WTC11 (cell line): ENCODE measurements at regions not wholly inside any gene's neighbourhood (a gene's known extent, or its start where the extent isn't known, plus 50 kb on each side); places are given as distances from the start of the nearest gene placed in this dataset.

Experiments used
- ATAC-seq: fragments of 200-7000 bp; cut with Tn5 transposase; 2 replicates; pipeline ENCODE4 v1.10.0; 2021; ENCODE audit warnings: mild to moderate bottlenecking, moderate library complexity
- CTCF ChIA-PET: fragments of 300-600 bp; sonication (Branson Sonifier 250); formaldehyde crosslinking; loops from one replicate; lab custom pipeline; 2021; ENCODE audit warnings: antibody characterized with exemption; lab: Charles Lee
- POLR2A ChIA-PET: fragments of 350-600 bp; sonication (Branson Sonifier 250); formaldehyde crosslinking; loops from one replicate; lab custom pipeline; 2021; ENCODE audit warnings: antibody characterized with exemption; lab: Charles Lee
- DNase-seq: peaks from one replicate; pipeline ENCODE4 v3.0.0; 2021; ENCODE audit warnings: low spot score
- H3K27ac Mint-ChIP-seq: 2 replicates; pipeline ENCODE4 v1.8.0; 2021; ENCODE audit warnings: mixed read lengths
- H3K27me3 Mint-ChIP-seq: 2 replicates; pipeline ENCODE4 v1.8.0; 2021; ENCODE audit warnings: low read depth, mild to moderate bottlenecking, moderate library complexity, mixed read lengths
- H3K36me3 Mint-ChIP-seq: 2 replicates; pipeline ENCODE4 v1.8.0; 2021; ENCODE audit warnings: mixed read lengths
- H3K4me1 Mint-ChIP-seq: 2 replicates; pipeline ENCODE4 v1.8.0; 2022; ENCODE audit warnings: mixed read lengths
- H3K4me3 Mint-ChIP-seq: 2 replicates; pipeline ENCODE4 v1.8.0; 2021; ENCODE audit warnings: mild to moderate bottlenecking, moderate library complexity, mixed read lengths
- H3K9me3 Mint-ChIP-seq: 2 replicates; pipeline ENCODE4 v1.8.0; 2021; ENCODE audit warnings: mixed read lengths
- ATF1 ChIP-seq: sonication (generic); formaldehyde crosslinking; IDR thresholded peaks from 2 replicates; pipeline ENCODE4 v1.8.1; 2023; ENCODE audit warnings: mild to moderate bottlenecking, moderate library complexity, missing genetic modification reagents
- CBFB ChIP-seq: sonication (generic); formaldehyde crosslinking; IDR thresholded peaks from 2 replicates; pipeline ENCODE4 v1.8.1; 2022; ENCODE audit warnings: mild to moderate bottlenecking, low read depth, missing genetic modification reagents
- CREM ChIP-seq: sonication (generic); formaldehyde crosslinking; IDR thresholded peaks from 2 replicates; pipeline ENCODE4 v1.8.1; 2022; ENCODE audit warnings: mild to moderate bottlenecking, missing genetic modification reagents, moderate library complexity
- HMGA2 ChIP-seq: fragments of 250-450 bp; sonication (Bioruptor Pico); IDR thresholded peaks from 2 replicates; pipeline ENCODE4 v1.4.0; 2021; ENCODE audit warnings: mild to moderate bottlenecking, moderate library complexity
- MXD4 ChIP-seq: fragments of 250-450 bp; sonication (Bioruptor Pico); IDR thresholded peaks from 2 replicates; pipeline ENCODE4 v1.8.0; 2021; ENCODE audit warnings: mild to moderate bottlenecking, moderate library complexity, borderline replicate concordance
- MYBL2 ChIP-seq: sonication (generic); formaldehyde crosslinking; IDR thresholded peaks from 2 replicates; pipeline ENCODE4 v1.8.1; 2023; ENCODE audit warnings: mild to moderate bottlenecking, moderate library complexity, missing genetic modification reagents
- SOX15 ChIP-seq: fragments of 250-450 bp; sonication (Bioruptor Pico); IDR thresholded peaks from 2 replicates; pipeline ENCODE4 v1.9.0; 2021; ENCODE audit warnings: mild to moderate bottlenecking
- SP1 ChIP-seq: sonication (generic); formaldehyde crosslinking; conservative IDR thresholded peaks from 2 replicates; pipeline ENCODE4 v1.8.1; 2022; ENCODE audit warnings: missing genetic modification reagents
- ZNF138 ChIP-seq: sonication (generic); formaldehyde crosslinking; conservative IDR thresholded peaks from 2 replicates; pipeline ENCODE4 v1.8.1; 2022; ENCODE audit warnings: mild to moderate bottlenecking, moderate library complexity, missing genetic modification reagents
- ZNF232 ChIP-seq: sonication (generic); formaldehyde crosslinking; IDR thresholded peaks from 2 replicates; pipeline ENCODE4 v1.8.0; 2022; ENCODE audit warnings: mild to moderate bottlenecking, missing genetic modification reagents
- TF ChIP-seq, protein P1 (sequence below): sonication (generic); formaldehyde crosslinking; IDR thresholded peaks from 2 replicates; pipeline ENCODE4 v1.8.0; 2022; ENCODE audit warnings: mild to moderate bottlenecking, missing genetic modification reagents
- TF ChIP-seq, protein P2 (sequence below): sonication (generic); formaldehyde crosslinking; IDR thresholded peaks from 2 replicates; pipeline ENCODE4 v1.8.0; 2022; ENCODE audit warnings: mild to moderate bottlenecking, missing genetic modification reagents
- TF ChIP-seq, protein P3 (sequence below): fragments of 250-450 bp; sonication (Bioruptor Pico); IDR thresholded peaks from 2 replicates; pipeline ENCODE4 v1.9.0; 2021; ENCODE audit warnings: mild to moderate bottlenecking
- TF ChIP-seq, protein P4 (sequence below): sonication (generic); formaldehyde crosslinking; IDR thresholded peaks from 2 replicates; pipeline ENCODE4 v1.8.1; 2022; ENCODE audit warnings: low read depth, mild to moderate bottlenecking, moderate library complexity, missing genetic modification reagents, borderline replicate concordance
- TF ChIP-seq, protein P5 (sequence below): sonication (generic); formaldehyde crosslinking; IDR thresholded peaks from 2 replicates; pipeline ENCODE4 v1.8.1; 2023; ENCODE audit warnings: mild to moderate bottlenecking, moderate library complexity, missing genetic modification reagents
- TF ChIP-seq, protein P6 (sequence below): fragments of 250-450 bp; sonication (Bioruptor Pico); IDR thresholded peaks from 2 replicates; pipeline ENCODE4 v1.9.0; 2021; ENCODE audit warnings: mild to moderate bottlenecking, borderline replicate concordance
- TF ChIP-seq, protein P7 (sequence below): sonication (generic); formaldehyde crosslinking; IDR thresholded peaks from 2 replicates; pipeline ENCODE4 v1.8.0; 2023; ENCODE audit warnings: mild to moderate bottlenecking, missing genetic modification reagents

DNA sequence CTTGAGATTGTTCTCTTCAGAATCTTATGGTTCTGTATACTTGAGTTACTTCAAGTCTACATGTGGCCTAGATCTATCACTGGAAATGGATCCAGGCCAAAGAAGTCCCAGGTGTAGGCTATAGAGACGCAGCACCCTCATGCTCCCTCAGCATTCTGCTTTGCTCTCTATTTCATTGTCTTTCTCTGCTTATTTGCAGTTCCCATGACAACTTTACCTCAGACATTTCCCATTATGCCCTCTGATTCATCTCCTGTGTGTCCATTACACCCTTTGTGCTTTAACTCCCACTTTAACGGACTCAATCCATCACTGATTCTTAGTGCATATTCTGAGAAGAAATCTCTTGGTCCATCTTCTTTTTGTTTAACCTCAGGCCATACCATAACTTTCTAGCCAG is 236.9 kb upstream of the NRIP1 start (continued):
- TF ChIP-seq MYBL2 (CRISPR knock-in tag) = no peak

DNA sequence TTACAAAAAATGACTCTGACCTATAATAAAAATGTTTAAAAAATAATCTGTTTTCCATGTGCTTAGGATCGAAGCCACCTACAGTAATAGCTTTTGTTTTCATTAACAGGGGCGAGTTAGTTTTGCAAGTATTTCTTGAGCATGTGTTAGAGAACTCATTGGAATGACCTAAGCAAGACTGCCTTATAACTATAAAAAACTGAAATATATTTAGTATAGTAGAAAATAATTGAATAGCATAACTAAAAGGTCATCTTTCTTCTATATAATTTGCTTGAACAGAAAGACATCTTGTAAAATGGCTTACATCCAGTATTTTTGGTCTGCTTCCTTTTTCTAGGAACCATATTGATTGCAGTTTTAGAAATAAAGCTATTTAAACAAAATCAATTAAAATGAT is 241.5 kb upstream of the NRIP1 start:
- CTCF ChIA-PET = no interaction called here
- no peaks in the 10 kb centered on the region; the same call in 1 of the 2 replicates for H3K27me3 Mint-ChIP-seq
- no peak for ATAC-seq

DNA sequence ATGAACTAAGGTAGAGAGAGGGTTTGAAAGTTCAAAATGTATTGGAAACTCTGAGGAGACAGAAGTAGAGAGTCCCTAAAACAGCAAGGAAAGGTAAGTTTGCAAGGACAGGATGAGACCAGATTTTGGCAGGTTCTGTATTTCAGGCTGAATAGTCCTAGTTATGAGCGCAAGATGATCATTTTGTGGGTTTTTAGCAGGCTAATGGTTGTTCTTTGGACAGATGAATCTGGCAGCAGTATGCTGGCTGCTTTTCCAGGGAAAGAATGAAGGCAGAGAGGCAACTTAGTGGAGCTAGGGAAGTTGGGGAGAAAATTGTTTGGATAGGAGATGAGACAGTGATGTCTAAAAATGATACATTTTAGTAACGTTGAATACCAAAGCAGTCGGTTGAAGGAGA is 243.5 kb upstream of the NRIP1 start:
- no peak overlapping the region for H3K27ac Mint-ChIP-seq
- TF ChIP-seq MXD4 = no peak
- TF ChIP-seq, protein P1, sequence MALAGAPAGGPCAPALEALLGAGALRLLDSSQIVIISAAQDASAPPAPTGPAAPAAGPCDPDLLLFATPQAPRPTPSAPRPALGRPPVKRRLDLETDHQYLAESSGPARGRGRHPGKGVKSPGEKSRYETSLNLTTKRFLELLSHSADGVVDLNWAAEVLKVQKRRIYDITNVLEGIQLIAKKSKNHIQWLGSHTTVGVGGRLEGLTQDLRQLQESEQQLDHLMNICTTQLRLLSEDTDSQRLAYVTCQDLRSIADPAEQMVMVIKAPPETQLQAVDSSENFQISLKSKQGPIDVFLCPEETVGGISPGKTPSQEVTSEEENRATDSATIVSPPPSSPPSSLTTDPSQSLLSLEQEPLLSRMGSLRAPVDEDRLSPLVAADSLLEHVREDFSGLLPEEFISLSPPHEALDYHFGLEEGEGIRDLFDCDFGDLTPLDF (CRISPR knock-in tag) = no peak
- no peak for TF ChIP-seq SOX15 (CRISPR knock-in tag)
- TF ChIP-seq, protein P2, sequence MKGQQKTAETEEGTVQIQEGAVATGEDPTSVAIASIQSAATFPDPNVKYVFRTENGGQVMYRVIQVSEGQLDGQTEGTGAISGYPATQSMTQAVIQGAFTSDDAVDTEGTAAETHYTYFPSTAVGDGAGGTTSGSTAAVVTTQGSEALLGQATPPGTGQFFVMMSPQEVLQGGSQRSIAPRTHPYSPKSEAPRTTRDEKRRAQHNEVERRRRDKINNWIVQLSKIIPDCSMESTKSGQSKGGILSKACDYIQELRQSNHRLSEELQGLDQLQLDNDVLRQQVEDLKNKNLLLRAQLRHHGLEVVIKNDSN (CRISPR knock-in tag) = no peak
- TF ChIP-seq, protein P3, sequence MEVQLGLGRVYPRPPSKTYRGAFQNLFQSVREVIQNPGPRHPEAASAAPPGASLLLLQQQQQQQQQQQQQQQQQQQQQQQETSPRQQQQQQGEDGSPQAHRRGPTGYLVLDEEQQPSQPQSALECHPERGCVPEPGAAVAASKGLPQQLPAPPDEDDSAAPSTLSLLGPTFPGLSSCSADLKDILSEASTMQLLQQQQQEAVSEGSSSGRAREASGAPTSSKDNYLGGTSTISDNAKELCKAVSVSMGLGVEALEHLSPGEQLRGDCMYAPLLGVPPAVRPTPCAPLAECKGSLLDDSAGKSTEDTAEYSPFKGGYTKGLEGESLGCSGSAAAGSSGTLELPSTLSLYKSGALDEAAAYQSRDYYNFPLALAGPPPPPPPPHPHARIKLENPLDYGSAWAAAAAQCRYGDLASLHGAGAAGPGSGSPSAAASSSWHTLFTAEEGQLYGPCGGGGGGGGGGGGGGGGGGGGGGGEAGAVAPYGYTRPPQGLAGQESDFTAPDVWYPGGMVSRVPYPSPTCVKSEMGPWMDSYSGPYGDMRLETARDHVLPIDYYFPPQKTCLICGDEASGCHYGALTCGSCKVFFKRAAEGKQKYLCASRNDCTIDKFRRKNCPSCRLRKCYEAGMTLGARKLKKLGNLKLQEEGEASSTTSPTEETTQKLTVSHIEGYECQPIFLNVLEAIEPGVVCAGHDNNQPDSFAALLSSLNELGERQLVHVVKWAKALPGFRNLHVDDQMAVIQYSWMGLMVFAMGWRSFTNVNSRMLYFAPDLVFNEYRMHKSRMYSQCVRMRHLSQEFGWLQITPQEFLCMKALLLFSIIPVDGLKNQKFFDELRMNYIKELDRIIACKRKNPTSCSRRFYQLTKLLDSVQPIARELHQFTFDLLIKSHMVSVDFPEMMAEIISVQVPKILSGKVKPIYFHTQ = no peak
- TF ChIP-seq, protein P4, sequence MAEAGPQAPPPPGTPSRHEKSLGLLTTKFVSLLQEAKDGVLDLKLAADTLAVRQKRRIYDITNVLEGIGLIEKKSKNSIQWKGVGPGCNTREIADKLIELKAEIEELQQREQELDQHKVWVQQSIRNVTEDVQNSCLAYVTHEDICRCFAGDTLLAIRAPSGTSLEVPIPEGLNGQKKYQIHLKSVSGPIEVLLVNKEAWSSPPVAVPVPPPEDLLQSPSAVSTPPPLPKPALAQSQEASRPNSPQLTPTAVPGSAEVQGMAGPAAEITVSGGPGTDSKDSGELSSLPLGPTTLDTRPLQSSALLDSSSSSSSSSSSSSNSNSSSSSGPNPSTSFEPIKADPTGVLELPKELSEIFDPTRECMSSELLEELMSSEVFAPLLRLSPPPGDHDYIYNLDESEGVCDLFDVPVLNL (CRISPR knock-in tag) = no peak
- no peak for TF ChIP-seq MYBL2 (CRISPR knock-in tag)
- no peak for TF ChIP-seq SP1 (CRISPR knock-in tag)

More for the DNA sequence above, 241.5 kb upstream of the NRIP1 start:
- TF ChIP-seq ZNF138 (CRISPR knock-in tag) (no peak), ATF1 (CRISPR knock-in tag) (no peak), CBFB (CRISPR knock-in tag) (no peak), HMGA2 (CRISPR knock-in tag) (no peak), CREM (CRISPR knock-in tag) (no peak), SOX15 (CRISPR knock-in tag) (no peak), ZNF232 (CRISPR knock-in tag) (no peak)
- TF ChIP-seq, protein P5, sequence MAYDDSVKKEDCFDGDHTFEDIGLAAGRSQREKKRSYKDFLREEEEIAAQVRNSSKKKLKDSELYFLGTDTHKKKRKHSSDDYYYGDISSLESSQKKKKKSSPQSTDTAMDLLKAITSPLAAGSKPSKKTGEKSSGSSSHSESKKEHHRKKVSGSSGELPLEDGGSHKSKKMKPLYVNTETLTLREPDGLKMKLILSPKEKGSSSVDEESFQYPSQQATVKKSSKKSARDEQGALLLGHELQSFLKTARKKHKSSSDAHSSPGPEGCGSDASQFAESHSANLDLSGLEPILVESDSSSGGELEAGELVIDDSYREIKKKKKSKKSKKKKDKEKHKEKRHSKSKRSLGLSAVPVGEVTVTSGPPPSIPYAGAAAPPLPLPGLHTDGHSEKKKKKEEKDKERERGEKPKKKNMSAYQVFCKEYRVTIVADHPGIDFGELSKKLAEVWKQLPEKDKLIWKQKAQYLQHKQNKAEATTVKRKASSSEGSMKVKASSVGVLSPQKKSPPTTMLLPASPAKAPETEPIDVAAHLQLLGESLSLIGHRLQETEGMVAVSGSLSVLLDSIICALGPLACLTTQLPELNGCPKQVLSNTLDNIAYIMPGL (CRISPR knock-in tag) = no peak
- TF ChIP-seq, protein P6, sequence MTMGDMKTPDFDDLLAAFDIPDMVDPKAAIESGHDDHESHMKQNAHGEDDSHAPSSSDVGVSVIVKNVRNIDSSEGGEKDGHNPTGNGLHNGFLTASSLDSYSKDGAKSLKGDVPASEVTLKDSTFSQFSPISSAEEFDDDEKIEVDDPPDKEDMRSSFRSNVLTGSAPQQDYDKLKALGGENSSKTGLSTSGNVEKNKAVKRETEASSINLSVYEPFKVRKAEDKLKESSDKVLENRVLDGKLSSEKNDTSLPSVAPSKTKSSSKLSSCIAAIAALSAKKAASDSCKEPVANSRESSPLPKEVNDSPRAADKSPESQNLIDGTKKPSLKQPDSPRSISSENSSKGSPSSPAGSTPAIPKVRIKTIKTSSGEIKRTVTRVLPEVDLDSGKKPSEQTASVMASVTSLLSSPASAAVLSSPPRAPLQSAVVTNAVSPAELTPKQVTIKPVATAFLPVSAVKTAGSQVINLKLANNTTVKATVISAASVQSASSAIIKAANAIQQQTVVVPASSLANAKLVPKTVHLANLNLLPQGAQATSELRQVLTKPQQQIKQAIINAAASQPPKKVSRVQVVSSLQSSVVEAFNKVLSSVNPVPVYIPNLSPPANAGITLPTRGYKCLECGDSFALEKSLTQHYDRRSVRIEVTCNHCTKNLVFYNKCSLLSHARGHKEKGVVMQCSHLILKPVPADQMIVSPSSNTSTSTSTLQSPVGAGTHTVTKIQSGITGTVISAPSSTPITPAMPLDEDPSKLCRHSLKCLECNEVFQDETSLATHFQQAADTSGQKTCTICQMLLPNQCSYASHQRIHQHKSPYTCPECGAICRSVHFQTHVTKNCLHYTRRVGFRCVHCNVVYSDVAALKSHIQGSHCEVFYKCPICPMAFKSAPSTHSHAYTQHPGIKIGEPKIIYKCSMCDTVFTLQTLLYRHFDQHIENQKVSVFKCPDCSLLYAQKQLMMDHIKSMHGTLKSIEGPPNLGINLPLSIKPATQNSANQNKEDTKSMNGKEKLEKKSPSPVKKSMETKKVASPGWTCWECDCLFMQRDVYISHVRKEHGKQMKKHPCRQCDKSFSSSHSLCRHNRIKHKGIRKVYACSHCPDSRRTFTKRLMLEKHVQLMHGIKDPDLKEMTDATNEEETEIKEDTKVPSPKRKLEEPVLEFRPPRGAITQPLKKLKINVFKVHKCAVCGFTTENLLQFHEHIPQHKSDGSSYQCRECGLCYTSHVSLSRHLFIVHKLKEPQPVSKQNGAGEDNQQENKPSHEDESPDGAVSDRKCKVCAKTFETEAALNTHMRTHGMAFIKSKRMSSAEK (CRISPR knock-in tag) = no peak
- TF ChIP-seq, protein P7, sequence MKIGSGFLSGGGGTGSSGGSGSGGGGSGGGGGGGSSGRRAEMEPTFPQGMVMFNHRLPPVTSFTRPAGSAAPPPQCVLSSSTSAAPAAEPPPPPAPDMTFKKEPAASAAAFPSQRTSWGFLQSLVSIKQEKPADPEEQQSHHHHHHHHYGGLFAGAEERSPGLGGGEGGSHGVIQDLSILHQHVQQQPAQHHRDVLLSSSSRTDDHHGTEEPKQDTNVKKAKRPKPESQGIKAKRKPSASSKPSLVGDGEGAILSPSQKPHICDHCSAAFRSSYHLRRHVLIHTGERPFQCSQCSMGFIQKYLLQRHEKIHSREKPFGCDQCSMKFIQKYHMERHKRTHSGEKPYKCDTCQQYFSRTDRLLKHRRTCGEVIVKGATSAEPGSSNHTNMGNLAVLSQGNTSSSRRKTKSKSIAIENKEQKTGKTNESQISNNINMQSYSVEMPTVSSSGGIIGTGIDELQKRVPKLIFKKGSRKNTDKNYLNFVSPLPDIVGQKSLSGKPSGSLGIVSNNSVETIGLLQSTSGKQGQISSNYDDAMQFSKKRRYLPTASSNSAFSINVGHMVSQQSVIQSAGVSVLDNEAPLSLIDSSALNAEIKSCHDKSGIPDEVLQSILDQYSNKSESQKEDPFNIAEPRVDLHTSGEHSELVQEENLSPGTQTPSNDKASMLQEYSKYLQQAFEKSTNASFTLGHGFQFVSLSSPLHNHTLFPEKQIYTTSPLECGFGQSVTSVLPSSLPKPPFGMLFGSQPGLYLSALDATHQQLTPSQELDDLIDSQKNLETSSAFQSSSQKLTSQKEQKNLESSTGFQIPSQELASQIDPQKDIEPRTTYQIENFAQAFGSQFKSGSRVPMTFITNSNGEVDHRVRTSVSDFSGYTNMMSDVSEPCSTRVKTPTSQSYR (CRISPR knock-in tag) = no peak
- DNase-seq = no peak
- Mint-ChIP-seq H3K4me3 (no peak overlapping the region), H3K27ac (no peak overlapping the region), H3K9me3 (peaks cover 9% of the 10 kb centered on the region), H3K4me1 (peaks cover 10% of the 10 kb centered on the region), H3K36me3 (peaks cover 8% of the 10 kb centered on the region)
- POLR2A ChIA-PET = no interaction called here

More for the DNA sequence above, 243.5 kb upstream of the NRIP1 start:
- ChIA-PET POLR2A (no interaction called here), CTCF (no interaction called here)
- no peaks in the 10 kb centered on the region for H3K36me3 Mint-ChIP-seq
- H3K4me3 Mint-ChIP-seq = no peak overlapping the region
- H3K4me1 Mint-ChIP-seq = peaks cover 5% of the 10 kb centered on the region; the same call in 1 of the 2 replicates
- no peaks in the 10 kb centered on the region for H3K9me3 Mint-ChIP-seq
- no peaks in the 10 kb centered on the region; the same call in 1 of the 2 replicates for H3K27me3 Mint-ChIP-seq
- DNase-seq (no peak), ATAC-seq (no peak)
